ENCODE measurements at regions not wholly inside any gene's neighbourhood (a gene's known extent, or its start where the extent isn't known, plus 50 kb on each side); places are given as distances from the start of the nearest gene placed in this dataset.

DNA sequence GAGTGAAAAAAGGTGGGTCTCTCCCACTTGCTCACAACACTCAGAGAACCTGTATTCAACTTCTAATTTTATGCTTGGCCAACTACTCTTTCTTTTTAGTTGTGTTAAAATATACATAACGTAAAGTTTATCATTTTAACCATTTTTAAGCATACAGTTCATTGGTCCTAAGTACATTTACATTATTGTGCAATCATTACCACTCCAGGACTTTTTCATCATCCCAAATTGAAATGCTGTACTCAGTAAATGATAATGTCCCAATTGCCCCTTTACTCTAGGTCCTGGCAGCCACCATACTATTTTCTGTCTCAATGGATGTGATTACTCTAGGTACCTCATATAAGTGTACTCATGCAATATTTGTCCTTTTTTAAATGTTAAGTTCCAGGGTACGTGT lies 212.3 kb upstream of the PLXNA2 start:
- DNase-seq: no peak

DNA sequence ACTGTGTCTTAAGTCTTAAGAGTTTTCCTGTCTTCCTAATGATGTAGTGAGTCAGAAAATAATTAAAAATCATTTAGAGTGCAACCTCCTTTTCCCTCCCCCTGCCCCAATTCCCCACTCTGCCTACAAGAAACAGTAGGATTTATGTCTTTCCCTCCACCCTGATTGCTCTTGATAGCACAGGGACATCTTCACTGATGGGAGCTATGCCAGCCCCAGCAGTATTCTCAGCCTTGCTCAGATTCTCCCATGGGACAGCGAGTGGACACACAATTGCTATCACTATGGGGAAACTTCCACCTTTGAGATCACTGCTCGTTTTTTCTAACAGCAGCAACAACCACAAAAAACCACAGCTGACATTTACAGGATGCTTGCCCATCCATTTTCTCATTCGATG lies 216.6 kb upstream of the PLXNA2 start:
- no peaks in the 10 kb centered on the region for H3K27me3 ChIP-seq (ENCODE audit: low read depth)
- no peaks in the 10 kb centered on the region for H3K4me1 ChIP-seq
- no peaks in the 10 kb centered on the region for H3K36me3 ChIP-seq
- intact Hi-C loops (cut with DNase I): no loop called here
- TF ChIP-seq, protein P1, sequence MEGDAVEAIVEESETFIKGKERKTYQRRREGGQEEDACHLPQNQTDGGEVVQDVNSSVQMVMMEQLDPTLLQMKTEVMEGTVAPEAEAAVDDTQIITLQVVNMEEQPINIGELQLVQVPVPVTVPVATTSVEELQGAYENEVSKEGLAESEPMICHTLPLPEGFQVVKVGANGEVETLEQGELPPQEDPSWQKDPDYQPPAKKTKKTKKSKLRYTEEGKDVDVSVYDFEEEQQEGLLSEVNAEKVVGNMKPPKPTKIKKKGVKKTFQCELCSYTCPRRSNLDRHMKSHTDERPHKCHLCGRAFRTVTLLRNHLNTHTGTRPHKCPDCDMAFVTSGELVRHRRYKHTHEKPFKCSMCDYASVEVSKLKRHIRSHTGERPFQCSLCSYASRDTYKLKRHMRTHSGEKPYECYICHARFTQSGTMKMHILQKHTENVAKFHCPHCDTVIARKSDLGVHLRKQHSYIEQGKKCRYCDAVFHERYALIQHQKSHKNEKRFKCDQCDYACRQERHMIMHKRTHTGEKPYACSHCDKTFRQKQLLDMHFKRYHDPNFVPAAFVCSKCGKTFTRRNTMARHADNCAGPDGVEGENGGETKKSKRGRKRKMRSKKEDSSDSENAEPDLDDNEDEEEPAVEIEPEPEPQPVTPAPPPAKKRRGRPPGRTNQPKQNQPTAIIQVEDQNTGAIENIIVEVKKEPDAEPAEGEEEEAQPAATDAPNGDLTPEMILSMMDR (IDR thresholded peaks at IDR 0.05): no peak
- no peaks in the 10 kb centered on the region for H3K9me3 ChIP-seq
- H3K4me3 ChIP-seq: no peak overlapping the region
- ATAC-seq (no peak), DNase-seq (no peak)
- H3K27ac ChIP-seq: no peak overlapping the region

More for the DNA sequence above, 212.3 kb upstream of the PLXNA2 start:
- no peak overlapping the region for H3K4me3 ChIP-seq
- no peaks in the 10 kb centered on the region for H3K27me3 ChIP-seq (ENCODE audit: low read depth)
- H3K36me3 ChIP-seq: no peaks in the 10 kb centered on the region
- no peaks in the 10 kb centered on the region for H3K9me3 ChIP-seq
- no peak for ATAC-seq
- intact Hi-C loops (cut with DNase I): no loop called here
- TF ChIP-seq, protein P1 (IDR thresholded peaks at IDR 0.05): no peak
- H3K4me1 ChIP-seq: no peaks in the 10 kb centered on the region
- no peak overlapping the region for H3K27ac ChIP-seq

DNA sequence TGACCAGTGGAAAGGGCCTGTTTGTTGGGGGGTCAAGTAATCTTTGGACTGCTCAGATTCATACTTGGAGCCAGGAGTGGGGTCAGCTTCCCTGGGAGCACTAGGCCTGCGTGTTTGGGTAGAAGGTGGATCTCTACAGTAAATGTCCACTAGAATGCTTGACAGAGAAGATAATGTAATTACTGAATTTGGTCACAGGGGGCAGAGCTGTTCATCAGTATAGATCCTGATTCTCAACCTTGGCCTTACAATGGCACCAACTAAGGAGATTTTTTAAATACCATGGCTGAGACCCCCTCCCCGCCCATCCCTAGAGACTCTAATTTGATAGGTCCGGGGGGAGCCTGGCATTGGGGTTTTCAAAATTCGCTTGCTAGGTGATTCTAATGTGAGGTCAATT lies 217.5 kb upstream of the PLXNA2 start:
- intact Hi-C loops (cut with DNase I): no loop called here
- Histone ChIP-seq H3K9me3 (no peaks in the 10 kb centered on the region), H3K36me3 (no peaks in the 10 kb centered on the region), H3K27me3 (ENCODE audit: low read depth) (no peaks in the 10 kb centered on the region), H3K4me3 (no peak overlapping the region), H3K27ac (no peak overlapping the region), H3K4me1 (no peaks in the 10 kb centered on the region)
- TF ChIP-seq, protein P1 (IDR thresholded peaks at IDR 0.05): peak; percentile 9
- DNase-seq (no peak), ATAC-seq (no peak)

DNA sequence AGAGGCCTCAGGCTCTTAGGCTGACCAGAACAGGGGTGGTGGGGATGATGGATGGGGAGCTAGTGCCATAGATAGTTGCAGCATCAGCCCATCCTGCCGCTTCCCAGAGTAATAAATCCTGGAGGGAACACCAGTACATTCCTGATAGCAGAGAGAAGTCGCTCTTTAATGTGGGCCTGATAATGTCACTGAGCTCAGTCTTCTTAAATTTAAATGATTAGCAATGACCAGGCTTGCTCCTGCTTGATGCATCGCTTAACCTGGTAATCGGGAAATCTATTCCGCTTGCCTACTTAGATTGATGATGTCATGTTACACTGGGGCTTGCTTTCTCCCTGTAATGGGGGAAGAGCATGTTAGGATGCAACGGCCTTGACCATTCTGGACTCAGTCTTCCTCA lies 218.6 kb upstream of the PLXNA2 start:
- no peak overlapping the region for H3K27ac ChIP-seq
- H3K36me3 ChIP-seq: no peaks in the 10 kb centered on the region
- DNase-seq (no peak), ATAC-seq (no peak)
- no peaks in the 10 kb centered on the region for H3K27me3 ChIP-seq (ENCODE audit: low read depth)
- no peaks in the 10 kb centered on the region for H3K4me1 ChIP-seq
- no peaks in the 10 kb centered on the region for H3K9me3 ChIP-seq
- TF ChIP-seq, protein P1 (IDR thresholded peaks at IDR 0.05): no peak
- H3K4me3 ChIP-seq: no peak overlapping the region
- intact Hi-C loops (cut with DNase I): no loop called here

DNA sequence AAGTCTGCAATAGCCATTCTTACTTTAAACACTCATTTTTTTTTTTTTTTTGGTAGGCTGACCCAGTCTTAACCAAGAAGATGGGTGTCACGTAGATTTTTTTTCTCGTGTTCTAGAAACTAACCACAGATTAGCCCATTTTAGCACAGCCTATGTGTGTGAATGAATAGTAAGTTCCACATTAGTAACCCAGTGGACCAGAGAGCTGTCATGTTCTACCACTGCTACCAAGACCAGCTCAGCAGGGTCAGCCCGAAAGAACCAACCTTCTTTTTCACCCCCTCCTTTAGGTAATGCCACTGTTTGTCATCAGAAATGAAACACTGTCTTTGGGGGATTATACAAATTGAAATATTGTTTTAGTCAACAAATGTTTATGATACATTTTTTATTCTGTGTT lies 221.1 kb upstream of the PLXNA2 start:
- no peaks in the 10 kb centered on the region for H3K9me3 ChIP-seq
- H3K27ac ChIP-seq: no peak overlapping the region
- ATAC-seq (no peak), DNase-seq (no peak)
- no peak overlapping the region for H3K4me3 ChIP-seq
- TF ChIP-seq, protein P1 (IDR thresholded peaks at IDR 0.05): no peak
- no peaks in the 10 kb centered on the region for H3K4me1 ChIP-seq
- intact Hi-C loops (cut with DNase I): no loop called here
- no peaks in the 10 kb centered on the region for H3K27me3 ChIP-seq (ENCODE audit: low read depth)
- no peaks in the 10 kb centered on the region for H3K36me3 ChIP-seq

Data from lower lobe of right lung (tissue), 2 donors.